Liver (tissue), 8 donors: ENCODE measurements at regions not wholly inside any gene's neighbourhood (a gene's known extent, or its start where the extent isn't known, plus 50 kb on each side); places are given as distances from the start of the nearest gene placed in this dataset.

ENCODE experiments used
- DNase-seq: peaks from one replicate; pipeline ENCODE4 v3.0.0-alpha.2; 2017; ENCODE audit warnings: low spot score
- H3K27ac ChIP-seq, 2 donors: one replicate each; pipeline ENCODE4 v1.7.0; 2013; ENCODE audit warnings: inconsistent platforms in 2 of 2, low read length in 2 of 2, control low read depth in 1 of 2, low read depth in 1 of 2, mild to moderate bottlenecking in 1 of 2
- H3K27me3 ChIP-seq, 4 donors: one replicate each; pipeline versions ENCODE4 v1.6.1 to v1.7.0; 2013; ENCODE audit warnings: low read length in 3 of 4, inconsistent platforms in 1 of 4, mild to moderate bottlenecking in 1 of 4, moderate library complexity in 1 of 4; ENCODE audit not compliant: control insufficient read depth in 4 of 4, insufficient read depth in 4 of 4
- H3K36me3 ChIP-seq, 4 donors: one replicate each; pipeline versions ENCODE4 v1.6.1 to v1.7.0; 2013; ENCODE audit warnings: low read length in 3 of 4, mild to moderate bottlenecking in 3 of 4, low read depth in 1 of 4, moderate library complexity in 1 of 4; ENCODE audit not compliant: control insufficient read depth in 4 of 4, insufficient read depth in 3 of 4
- H3K4me1 ChIP-seq, 4 donors: one replicate each; pipeline versions ENCODE4 v1.6.1 to v1.7.0; 2013; ENCODE audit warnings: low read length in 3 of 4, mild to moderate bottlenecking in 3 of 4, moderate library complexity in 1 of 4; ENCODE audit not compliant: control insufficient read depth in 4 of 4, insufficient read depth in 4 of 4
- H3K4me3 ChIP-seq, 3 donors: one replicate each; pipeline versions ENCODE4 v1.6.1 to v1.7.0; 2013; ENCODE audit warnings: low read length in 3 of 3, control low read depth in 1 of 3, low read depth in 1 of 3, mild to moderate bottlenecking in 1 of 3
- H3K9ac ChIP-seq, 2 donors: one replicate each; pipeline ENCODE4 v1.7.0; 2013; ENCODE audit warnings: low read length in 2 of 2, mild to moderate bottlenecking in 2 of 2, moderate library complexity in 2 of 2, control low read depth in 1 of 2, low read depth in 1 of 2
- H3K9me3 ChIP-seq, 4 donors: one replicate each; pipeline versions ENCODE4 v1.6.1 to v1.7.0; 2013; ENCODE audit warnings: low read length in 3 of 4; ENCODE audit not compliant: control insufficient read depth in 4 of 4
- CTCF ChIP-seq: fragments of 150-350 bp; IDR thresholded peaks from 2 replicates; pipeline ENCODE4 v1.5.1; 2017; ENCODE audit warnings: improper control_type of control experiment, low read depth, low read length; ENCODE audit not compliant: missing input control
- EGR1 ChIP-seq, 2 donors: IDR thresholded peaks; 2 replicates each; pipeline ENCODE4 v1.6.1; 2016 to 2018; ENCODE audit warnings: antibody characterized with exemption in 2 of 2, low read depth in 2 of 2
- FOXA1 ChIP-seq: IDR thresholded peaks from 2 replicates; pipeline ENCODE4 v1.6.1; 2016; ENCODE audit warnings: antibody characterized with exemption
- FOXA2 ChIP-seq: IDR thresholded peaks from 2 replicates; pipeline ENCODE4 v1.6.1; 2016; ENCODE audit warnings: antibody characterized with exemption
- GABPA ChIP-seq, 2 donors: IDR thresholded peaks in 1 of 2; conservative IDR thresholded peaks in 1 of 2; 2 replicates each; pipeline ENCODE4 v1.6.1; 2016; ENCODE audit warnings: antibody characterized with exemption in 2 of 2, mild to moderate bottlenecking in 1 of 2, moderate library complexity in 1 of 2
- HNF4A ChIP-seq, 2 donors: conservative IDR thresholded peaks; 2 replicates each; pipeline ENCODE4 v1.6.1; 2016; ENCODE audit warnings: antibody characterized with exemption in 2 of 2, mild to moderate bottlenecking in 2 of 2
- HNF4G ChIP-seq: IDR thresholded peaks from 2 replicates; pipeline ENCODE4 v1.6.1; 2016; ENCODE audit warnings: antibody characterized with exemption
- JUND ChIP-seq, 2 donors: IDR thresholded peaks; 2 replicates each; pipeline ENCODE4 v1.6.1; 2016; ENCODE audit warnings: antibody characterized with exemption in 2 of 2
- NR2F2 ChIP-seq: IDR thresholded peaks from 2 replicates; pipeline ENCODE4 v1.6.1; 2016; ENCODE audit warnings: antibody characterized with exemption
- RAD21 ChIP-seq, 2 donors: IDR thresholded peaks; 2 replicates each; pipeline ENCODE4 v1.6.1; 2016; ENCODE audit warnings: antibody characterized with exemption in 2 of 2, mild to moderate bottlenecking in 2 of 2
- REST ChIP-seq: IDR thresholded peaks from 2 replicates; pipeline ENCODE4 v1.6.1; 2016; ENCODE audit warnings: antibody characterized with exemption, mild to moderate bottlenecking
- SP1 ChIP-seq: IDR thresholded peaks from 2 replicates; pipeline ENCODE4 v1.6.1; 2018; ENCODE audit warnings: antibody characterized with exemption, mild to moderate bottlenecking
- TAF1 ChIP-seq: conservative IDR thresholded peaks from 2 replicates; pipeline ENCODE4 v1.6.1; 2016; ENCODE audit warnings: antibody characterized with exemption, mild to moderate bottlenecking
- YY1 ChIP-seq: IDR thresholded peaks from 2 replicates; pipeline ENCODE4 v1.6.1; 2016; ENCODE audit warnings: antibody characterized with exemption, mild to moderate bottlenecking
- ZBTB33 ChIP-seq: IDR thresholded peaks from 2 replicates; pipeline ENCODE4 v1.6.1; 2016; ENCODE audit warnings: antibody characterized with exemption
- WGBS: extraction: QIAGEN DNeasy Blood & Tissue Kit; methylation state at CpG from one replicate; pipeline ENCODE4 v1.1.7; 2013; 5-methylcytosine and 5-hydroxymethylcytosine counted together
- TF ChIP-seq, protein P1 (sequence below): IDR thresholded peaks from 2 replicates; pipeline ENCODE4 v1.6.1; 2016; ENCODE audit warnings: antibody characterized with exemption
- donor health status: healthy.
- donor health status: healthy.
- donor health status: healthy.
- donor health status: healthy.
- donor health status: healthy.

DNA sequence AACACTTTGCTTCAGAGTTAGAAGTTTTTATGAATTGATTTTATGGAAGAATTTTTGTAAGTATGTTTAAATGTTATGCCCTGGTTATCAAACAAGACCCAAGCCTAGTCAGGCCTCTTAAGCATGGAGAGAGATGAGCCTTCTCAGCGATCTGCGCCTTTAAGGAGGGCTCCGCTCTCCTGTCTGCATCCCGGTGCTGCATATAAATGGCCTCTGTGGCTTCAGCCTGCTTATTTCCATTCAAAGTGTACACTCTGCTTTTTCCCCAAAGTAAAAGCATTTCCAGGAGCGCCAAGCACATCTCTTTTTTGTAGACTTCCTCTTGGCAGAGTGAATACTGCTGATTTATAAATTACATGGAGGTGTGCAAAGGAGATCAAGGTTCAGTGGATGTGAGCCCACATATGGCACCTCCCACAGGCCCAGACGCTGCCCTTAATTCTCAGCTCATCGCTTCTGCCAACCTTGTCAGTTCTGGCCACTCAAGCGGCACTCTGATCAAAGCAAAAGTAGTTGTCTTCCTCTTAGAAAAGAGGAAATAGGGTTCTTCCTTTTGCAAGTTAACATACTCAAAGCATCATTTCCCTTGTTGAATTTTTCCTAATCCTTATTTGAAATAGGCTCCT, 70.0 kb upstream of the SFMBT2 start (continued):
- TF ChIP-seq, protein P1, sequence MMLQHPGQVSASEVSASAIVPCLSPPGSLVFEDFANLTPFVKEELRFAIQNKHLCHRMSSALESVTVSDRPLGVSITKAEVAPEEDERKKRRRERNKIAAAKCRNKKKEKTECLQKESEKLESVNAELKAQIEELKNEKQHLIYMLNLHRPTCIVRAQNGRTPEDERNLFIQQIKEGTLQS = no peak
- no peak for TF ChIP-seq FOXA1
- no peak for TF ChIP-seq GABPA (IDR thresholded peaks at IDR 0.05 in 1 of 2, conservative IDR thresholded peaks at IDR 0.05 in 1 of 2)
- TF ChIP-seq ZBTB33 = no peak
- no peak for TF ChIP-seq YY1
- no peak for TF ChIP-seq FOXA2
- TF ChIP-seq RAD21 (IDR thresholded peaks at IDR 0.05) = no peak
- no peak for TF ChIP-seq TAF1
- TF ChIP-seq HNF4A (conservative IDR thresholded peaks at IDR 0.05) = no peak
- TF ChIP-seq HNF4G = no peak

GRCh38 chr10:7479861-7480598, 69.2 kb upstream of the SFMBT2 start:
- H3K36me3 ChIP-seq = no peaks in the 10 kb centered on the region
- H3K27me3 ChIP-seq = no peaks in the 10 kb centered on the region
- WGBS = 87% methylated on average over 13 of the region's 13 CpGs
- TF ChIP-seq JUND (IDR thresholded peaks at IDR 0.05) (no peak), RAD21 (IDR thresholded peaks at IDR 0.05) (no peak), YY1 (no peak), SP1 (no peak), HNF4A (conservative IDR thresholded peaks at IDR 0.05) (no peak), EGR1 (IDR thresholded peaks at IDR 0.05; ENCODE audit: low read depth in 2 of 2) (no peak), FOXA1 (no peak), CTCF (no peak), NR2F2 (no peak), REST (no peak), TAF1 (no peak), ZBTB33 (no peak)
- no peak overlapping the region for H3K4me3 ChIP-seq
- DNase-seq = no peak
- peaks cover 0 to 6% (median 1%) of the 10 kb centered on the region in 4 donors for H3K9me3 ChIP-seq
- H3K4me1 ChIP-seq = peaks cover 0 to 6% (median under 1%) of the 10 kb centered on the region in 4 donors
- no peak overlapping the region for H3K27ac ChIP-seq
- no peak overlapping the region for H3K9ac ChIP-seq
